ENCODE measurements at regions not wholly inside any gene's neighbourhood (a gene's known extent, or its start where the extent isn't known, plus 50 kb on each side); places are given as distances from the start of the nearest gene placed in this dataset.

GRCh38 chr11:10619131-10619680 lies 50.7 kb upstream of the LYVE1 start:
- DNase-seq (ENCODE audit: low spot score): peak; percentile 95

GRCh38 chr11:10618490-10618889 lies 50.0 kb upstream of the LYVE1 start:
- no peak for DNase-seq (ENCODE audit: low spot score)

Measured in umbilical cord (tissue), 1 donor.